Peyer's patch (tissue), 4 donors: ENCODE measurements at regions not wholly inside any gene's neighbourhood (a gene's known extent, or its start where the extent isn't known, plus 50 kb on each side); places are given as distances from the start of the nearest gene placed in this dataset.
A peak's percentile ranks its signal among the peaks of the same experiment; 100 is the strongest.

Experiments used
- DNase-seq, 3 donors: peaks; one replicate each; pipeline ENCODE4 v3.0.0-alpha.2; 2017 to 2019
- H3K27ac ChIP-seq, 4 donors: fragments of 200-600 bp; sonication (generic); one replicate each; pipeline ENCODE4 v1.5.1; 2016 to 2019
- H3K27me3 ChIP-seq, 2 donors: fragments of 200-600 bp; sonication (generic); one replicate each; pipeline ENCODE4 v1.5.1; 2019
- H3K36me3 ChIP-seq, 3 donors: fragments of 200-600 bp; sonication (generic); one replicate each; pipeline ENCODE4 v1.5.1; 2016 to 2019
- H3K4me1 ChIP-seq, 4 donors: fragments of 200-600 bp; sonication (generic); one replicate each; pipeline ENCODE4 v1.5.1; 2016 to 2019
- H3K4me3 ChIP-seq, 4 donors: fragments of 200-600 bp; sonication (generic); 1 replicate in 3 of 4; 2 replicates in 1 of 4; pipeline ENCODE4 v1.5.1; 2016 to 2019; ENCODE audit warnings: mild to moderate bottlenecking in 1 of 4
- H3K9me3 ChIP-seq, 4 donors: fragments of 200-600 bp; sonication (generic); one replicate each; pipeline ENCODE4 v1.5.1; 2016 to 2019; ENCODE audit warnings: mild to moderate bottlenecking in 1 of 4
- CTCF ChIP-seq, 6 experiments: fragments of 450-650 bp in 4 of 6; fragments of 200-600 bp in 2 of 6; sonication (generic) in 1 of 6; IDR thresholded peaks; one replicate each; pipeline ENCODE4 v1.5.1; 2017 to 2019; ENCODE audit warnings: antibody characterized with exemption in 6 of 6, mild to moderate bottlenecking in 3 of 6, moderate library complexity in 1 of 6
- POLR2A ChIP-seq, 2 donors: fragments of 450-650 bp; IDR thresholded peaks; one replicate each; pipeline ENCODE4 v1.5.1; 2017; ENCODE audit warnings: antibody characterized with exemption in 2 of 2, mild to moderate bottlenecking in 2 of 2, moderate library complexity in 2 of 2

- Histone ChIP-seq H3K27me3 (no peaks in the 10 kb centered on the region), H3K9me3 (no peaks in the 10 kb centered on the region), H3K27ac (no peak overlapping the region), H3K36me3 (no peaks in the 10 kb centered on the region), H3K4me1 (no peaks in the 10 kb centered on the region), H3K4me3 (no peak overlapping the region)
- no peak for DNase-seq
- TF ChIP-seq CTCF (IDR thresholded peaks at IDR 0.05) (no peak), POLR2A (IDR thresholded peaks at IDR 0.05) (no peak)
These were observed 245.0 kb downstream of the BRD1 start for GRCh38 chr22:49582678-49583077.

- DNase-seq: no peak
- no peaks in the 10 kb centered on the region for H3K27me3 ChIP-seq
- H3K36me3 ChIP-seq: no peaks in the 10 kb centered on the region
- no peak for TF ChIP-seq POLR2A (IDR thresholded peaks at IDR 0.05)
- no peak overlapping the region for H3K4me3 ChIP-seq
- no peaks in the 10 kb centered on the region for H3K9me3 ChIP-seq
- H3K27ac ChIP-seq: no peak overlapping the region
- no peaks in the 10 kb centered on the region for H3K4me1 ChIP-seq
These were observed 245.5 kb downstream of the BRD1 start for GRCh38 chr22:49582181-49582580.

GRCh38 chr22:49580024-49580423 lies 247.6 kb downstream of the BRD1 start:
- no peak for DNase-seq
- H3K4me3 ChIP-seq: no peak overlapping the region
- TF ChIP-seq CTCF (IDR thresholded peaks at IDR 0.05) (no peak), POLR2A (IDR thresholded peaks at IDR 0.05) (no peak)

GRCh38 chr22:49577168-49578060 lies 250.3 kb downstream of the BRD1 start:
- DNase-seq: peak in 2 of 3 donors; percentile 28 to 30
- Histone ChIP-seq H3K36me3 (no peaks in the 10 kb centered on the region), H3K9me3 (no peaks in the 10 kb centered on the region), H3K4me1 (no peaks in the 10 kb centered on the region), H3K27ac (no peak overlapping the region), H3K27me3 (no peaks in the 10 kb centered on the region), H3K4me3 (no peak overlapping the region)
- TF ChIP-seq POLR2A (IDR thresholded peaks at IDR 0.05): no peak
- TF ChIP-seq CTCF (IDR thresholded peaks at IDR 0.05): no peak

More at GRCh38 chr22:49580024-49580423, 247.6 kb downstream of the BRD1 start:
- Histone ChIP-seq H3K27ac (no peak overlapping the region), H3K9me3 (no peaks in the 10 kb centered on the region), H3K36me3 (no peaks in the 10 kb centered on the region), H3K4me1 (no peaks in the 10 kb centered on the region), H3K27me3 (no peaks in the 10 kb centered on the region)

GRCh38 chr22:49576241-49577141 lies 251.2 kb downstream of the BRD1 start:
- TF ChIP-seq CTCF (IDR thresholded peaks at IDR 0.05) (no peak), POLR2A (IDR thresholded peaks at IDR 0.05) (no peak)
- no peak overlapping the region for H3K27ac ChIP-seq
- no peaks in the 10 kb centered on the region for H3K36me3 ChIP-seq
- no peak overlapping the region for H3K4me3 ChIP-seq
- peak in 2 of 3 donors; percentile 26 to 29 for DNase-seq
- H3K4me1 ChIP-seq: no peaks in the 10 kb centered on the region
- H3K27me3 ChIP-seq: no peaks in the 10 kb centered on the region
- no peaks in the 10 kb centered on the region for H3K9me3 ChIP-seq

GRCh38 chr22:49575703-49576081 lies 252.0 kb downstream of the BRD1 start:
- H3K27me3 ChIP-seq: no peaks in the 10 kb centered on the region
- H3K9me3 ChIP-seq: no peaks in the 10 kb centered on the region
- H3K36me3 ChIP-seq: no peaks in the 10 kb centered on the region
- H3K4me1 ChIP-seq: no peaks in the 10 kb centered on the region
- H3K4me3 ChIP-seq: no peak overlapping the region
- H3K27ac ChIP-seq: no peak overlapping the region
- TF ChIP-seq CTCF (IDR thresholded peaks at IDR 0.05) (no peak), POLR2A (IDR thresholded peaks at IDR 0.05) (no peak)
- peak in 2 of 3 donors; percentile 35 to 37 for DNase-seq
